Upper lobe of left lung (tissue), 6 donors: ENCODE measurements at regions not wholly inside any gene's neighbourhood (a gene's known extent, or its start where the extent isn't known, plus 50 kb on each side); places are given as distances from the start of the nearest gene placed in this dataset.

Experiments used
- ATAC-seq, 2 donors: fragments of 200-7000 bp; cut with Tn5 transposase; one replicate each; pipeline ENCODE4 v1.9.1; 2022; ENCODE audit warnings: mild to moderate bottlenecking in 2 of 2, moderate library complexity in 2 of 2; ENCODE audit not compliant: low FRiP score in 2 of 2
- DNase-seq, 2 donors: peaks; one replicate each; pipeline ENCODE4 v3.0.0-alpha.2; 2019 to 2020
- H3K27ac ChIP-seq, 4 donors: fragments of 200-600 bp; sonication (generic); one replicate each; pipeline ENCODE4 v1.5.1; 2016 to 2019
- H3K27me3 ChIP-seq, 4 donors: fragments of 200-600 bp; sonication (generic); one replicate each; pipeline ENCODE4 v1.5.1; 2017 to 2019
- H3K36me3 ChIP-seq, 4 donors: fragments of 200-600 bp; sonication (generic); one replicate each; pipeline ENCODE4 v1.5.1; 2016 to 2019
- H3K4me1 ChIP-seq, 4 donors: fragments of 200-600 bp; sonication (generic); one replicate each; pipeline ENCODE4 v1.5.1; 2018 to 2019
- H3K4me3 ChIP-seq, 4 donors: fragments of 200-600 bp; sonication (generic); one replicate each; pipeline ENCODE4 v1.5.1; 2017 to 2019; ENCODE audit warnings: mild to moderate bottlenecking in 2 of 4, moderate library complexity in 1 of 4
- H3K9me3 ChIP-seq, 4 donors: fragments of 200-600 bp; sonication (generic); one replicate each; pipeline ENCODE4 v1.5.1; 2018 to 2019
- EP300 ChIP-seq, 4 donors: sonication (generic); formaldehyde crosslinking; IDR thresholded peaks; one replicate each; pipeline ENCODE4 v1.5.1; 2017; ENCODE audit warnings: antibody characterized with exemption in 4 of 4, control low read depth in 2 of 4
- POLR2A ChIP-seq, 4 donors: fragments of 450-650 bp; IDR thresholded peaks; one replicate each; pipeline ENCODE4 v1.5.1; 2016 to 2017; ENCODE audit warnings: antibody characterized with exemption in 4 of 4, mild to moderate bottlenecking in 2 of 4
- POLR2AphosphoS5 ChIP-seq, 2 donors: sonication (generic); formaldehyde crosslinking; IDR thresholded peaks; one replicate each; pipeline ENCODE4 v1.5.1; 2017; ENCODE audit warnings: antibody characterized with exemption in 2 of 2
- WGBS, 2 donors: methylation state at CpG; one replicate each; pipeline ENCODE4 v1.1.5; 2017 to 2018; 5-methylcytosine and 5-hydroxymethylcytosine counted together
- TF ChIP-seq, protein P1 (sequence below), 6 experiments: fragments of 450-650 bp in 4 of 6; fragments of 200-600 bp in 2 of 6; sonication (generic) in 2 of 6; IDR thresholded peaks; one replicate each; pipeline ENCODE4 v1.5.1; 2016 to 2019; ENCODE audit warnings: antibody characterized with exemption in 6 of 6
- donor health status: DM: no; HTN: no; CAD: no; lungs with moderate emphysema.
- donor health status: DM: no; HTN: yes; CAD: no; lungs with severe emphysema.

DNA sequence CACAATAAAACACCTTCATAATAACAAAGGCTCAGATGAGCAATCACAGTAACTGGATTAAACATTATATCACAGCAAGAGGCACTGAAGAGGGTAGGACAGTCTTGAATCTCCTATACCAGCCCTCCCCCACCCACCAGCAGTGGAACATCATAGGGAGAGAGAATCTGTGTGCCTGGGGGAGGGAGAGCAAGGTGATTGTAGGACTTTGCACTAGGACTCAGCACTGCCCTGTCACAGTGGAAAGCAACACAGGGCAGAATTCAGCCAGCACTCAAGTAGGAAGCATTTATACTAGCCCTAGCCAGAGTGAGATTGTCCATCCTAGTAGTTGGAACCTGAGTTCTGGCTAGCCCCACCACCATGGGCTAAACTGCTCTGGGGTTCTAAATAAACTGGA, 400.2 kb downstream of the HAO1 start:
- no peaks in the 10 kb centered on the region for H3K27me3 ChIP-seq
- ATAC-seq (no peak), DNase-seq (no peak)
- H3K4me3 ChIP-seq, result no peak overlapping the region
- no peak overlapping the region for H3K27ac ChIP-seq
- TF ChIP-seq POLR2A (IDR thresholded peaks at IDR 0.05), result no peak
- TF ChIP-seq, protein P1, sequence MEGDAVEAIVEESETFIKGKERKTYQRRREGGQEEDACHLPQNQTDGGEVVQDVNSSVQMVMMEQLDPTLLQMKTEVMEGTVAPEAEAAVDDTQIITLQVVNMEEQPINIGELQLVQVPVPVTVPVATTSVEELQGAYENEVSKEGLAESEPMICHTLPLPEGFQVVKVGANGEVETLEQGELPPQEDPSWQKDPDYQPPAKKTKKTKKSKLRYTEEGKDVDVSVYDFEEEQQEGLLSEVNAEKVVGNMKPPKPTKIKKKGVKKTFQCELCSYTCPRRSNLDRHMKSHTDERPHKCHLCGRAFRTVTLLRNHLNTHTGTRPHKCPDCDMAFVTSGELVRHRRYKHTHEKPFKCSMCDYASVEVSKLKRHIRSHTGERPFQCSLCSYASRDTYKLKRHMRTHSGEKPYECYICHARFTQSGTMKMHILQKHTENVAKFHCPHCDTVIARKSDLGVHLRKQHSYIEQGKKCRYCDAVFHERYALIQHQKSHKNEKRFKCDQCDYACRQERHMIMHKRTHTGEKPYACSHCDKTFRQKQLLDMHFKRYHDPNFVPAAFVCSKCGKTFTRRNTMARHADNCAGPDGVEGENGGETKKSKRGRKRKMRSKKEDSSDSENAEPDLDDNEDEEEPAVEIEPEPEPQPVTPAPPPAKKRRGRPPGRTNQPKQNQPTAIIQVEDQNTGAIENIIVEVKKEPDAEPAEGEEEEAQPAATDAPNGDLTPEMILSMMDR (IDR thresholded peaks at IDR 0.05), result no peak
- TF ChIP-seq EP300 (IDR thresholded peaks at IDR 0.05), result no peak
- no peak for TF ChIP-seq POLR2AphosphoS5 (IDR thresholded peaks at IDR 0.05)
- no peaks in the 10 kb centered on the region for H3K9me3 ChIP-seq
- no peaks in the 10 kb centered on the region for H3K4me1 ChIP-seq
- no peaks in the 10 kb centered on the region for H3K36me3 ChIP-seq

DNA sequence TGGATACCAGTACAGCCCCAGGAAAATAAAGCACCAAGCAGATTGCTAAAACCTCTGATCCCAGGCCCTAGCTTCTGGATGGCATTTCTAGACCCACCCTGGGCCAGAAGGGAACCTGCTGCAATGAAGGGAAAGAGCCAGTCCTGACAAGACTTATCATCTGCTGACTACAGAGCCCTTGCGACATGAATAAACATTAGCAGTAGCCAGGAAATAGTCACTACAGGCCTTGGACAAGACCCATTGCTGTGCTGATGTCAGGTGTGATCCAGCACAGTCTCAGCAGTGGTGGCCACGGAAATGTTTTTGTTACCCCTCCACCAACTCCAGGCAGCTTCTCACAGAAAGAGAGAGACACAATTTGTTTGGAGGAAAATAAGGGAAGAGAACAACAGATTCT, 399.3 kb downstream of the HAO1 start:
- H3K9me3 ChIP-seq, result no peaks in the 10 kb centered on the region
- TF ChIP-seq POLR2AphosphoS5 (IDR thresholded peaks at IDR 0.05) (no peak), EP300 (IDR thresholded peaks at IDR 0.05) (no peak), POLR2A (IDR thresholded peaks at IDR 0.05) (no peak)
- TF ChIP-seq, protein P1 (IDR thresholded peaks at IDR 0.05), result no peak
- DNase-seq (no peak), ATAC-seq (no peak)
- no peak overlapping the region for H3K27ac ChIP-seq
- no peaks in the 10 kb centered on the region for H3K36me3 ChIP-seq
- WGBS, 2 donors, result 78 to 80% methylated on average over 2 of the region's 2 CpGs
- H3K27me3 ChIP-seq, result no peaks in the 10 kb centered on the region
- no peaks in the 10 kb centered on the region for H3K4me1 ChIP-seq
- H3K4me3 ChIP-seq, result no peak overlapping the region

DNA sequence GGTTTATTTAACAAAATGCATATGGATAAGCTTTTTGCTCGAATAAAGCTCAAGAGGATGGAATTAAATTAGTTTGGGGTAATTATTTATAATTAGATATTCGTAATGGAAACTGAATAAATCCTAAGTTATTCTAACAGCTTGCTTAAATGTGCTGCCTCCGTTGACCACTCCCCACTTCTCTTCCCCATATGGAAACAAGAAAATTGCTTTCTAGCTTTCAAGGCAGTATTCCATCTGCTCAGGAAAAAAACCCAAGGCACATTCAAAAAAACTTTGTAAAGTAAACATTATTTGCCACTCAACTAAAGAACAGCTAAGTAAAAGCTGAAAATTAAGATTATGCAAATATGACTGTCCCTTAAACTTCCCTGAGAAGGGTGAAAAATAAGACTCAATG, 369.2 kb downstream of the HAO1 start:
- ATAC-seq (no peak), DNase-seq (no peak)
- peaks cover 0 to 3% (median 0%) of the 10 kb centered on the region in 4 donors for H3K4me1 ChIP-seq
- TF ChIP-seq EP300 (IDR thresholded peaks at IDR 0.05) (no peak), POLR2A (IDR thresholded peaks at IDR 0.05) (no peak)
- no peaks in the 10 kb centered on the region for H3K9me3 ChIP-seq
- no peak overlapping the region for H3K4me3 ChIP-seq
- no peaks in the 10 kb centered on the region for H3K27me3 ChIP-seq
- 86 to 87% methylated on average over 3 of the region's 3 CpGs for WGBS, 2 donors
- H3K36me3 ChIP-seq, result no peaks in the 10 kb centered on the region
- no peak overlapping the region for H3K27ac ChIP-seq

DNA sequence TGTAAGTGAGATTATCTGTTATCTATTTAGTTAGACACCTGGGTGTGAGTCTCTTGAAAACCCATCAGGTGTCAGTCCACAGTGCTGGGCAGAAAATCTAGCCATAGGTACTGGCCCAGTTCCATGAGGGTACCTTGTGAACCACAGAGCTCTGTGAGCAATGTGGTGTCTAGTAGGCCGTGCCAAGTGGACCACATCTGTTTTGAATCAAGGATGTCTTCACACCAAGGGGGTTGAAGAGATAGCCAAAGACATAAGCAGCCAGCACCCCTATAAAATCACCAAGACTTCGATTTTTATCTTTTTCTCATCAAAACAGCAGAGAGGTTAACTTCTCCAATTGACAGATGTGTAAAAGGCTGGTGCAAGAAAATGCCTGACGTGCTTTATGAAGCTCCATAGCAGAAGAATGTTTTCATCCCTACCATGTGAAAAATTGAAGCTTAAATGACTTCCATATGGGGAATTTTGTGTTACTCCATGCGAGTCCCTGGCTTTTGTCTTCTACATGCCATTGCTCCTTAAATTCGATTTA, 368.7 kb downstream of the HAO1 start:
- no peaks in the 10 kb centered on the region for H3K27me3 ChIP-seq
- TF ChIP-seq POLR2AphosphoS5 (IDR thresholded peaks at IDR 0.05) (no peak), POLR2A (IDR thresholded peaks at IDR 0.05) (no peak), EP300 (IDR thresholded peaks at IDR 0.05) (no peak)
- TF ChIP-seq, protein P1 (IDR thresholded peaks at IDR 0.05), result no peak
- no peak for DNase-seq
- H3K4me1 ChIP-seq, result peaks cover 0 to 3% (median 0%) of the 10 kb centered on the region in 4 donors
- no peak overlapping the region for H3K27ac ChIP-seq
- ATAC-seq, result no peak
- no peak overlapping the region for H3K4me3 ChIP-seq
- H3K9me3 ChIP-seq, result no peaks in the 10 kb centered on the region
- WGBS, 2 donors, result 78 to 82% methylated on average over 5 of the region's 5 CpGs
- no peaks in the 10 kb centered on the region for H3K36me3 ChIP-seq

DNA sequence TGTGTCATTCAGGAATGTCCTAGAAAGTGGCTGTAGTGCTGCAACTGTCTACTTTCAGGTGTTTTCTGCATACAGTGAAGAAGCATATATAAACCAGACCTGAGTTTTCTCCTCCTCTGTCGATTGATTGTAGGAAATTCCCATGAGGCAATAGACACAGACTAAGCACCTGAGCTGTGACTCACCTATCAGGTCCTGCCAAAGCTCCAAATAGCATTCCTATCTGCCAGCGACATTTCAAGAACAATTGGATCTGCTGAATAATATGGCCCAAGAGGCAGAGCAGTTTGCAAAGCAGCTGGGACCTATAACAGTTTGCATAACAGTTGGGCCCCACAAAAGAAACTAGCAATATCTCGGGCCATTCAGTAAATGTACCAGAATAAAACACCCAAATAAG, 360.4 kb downstream of the HAO1 start:
- WGBS, 2 donors, result 81 to 88% methylated on average over 3 of the region's 3 CpGs
- TF ChIP-seq POLR2AphosphoS5 (IDR thresholded peaks at IDR 0.05), result no peak
- no peak for TF ChIP-seq POLR2A (IDR thresholded peaks at IDR 0.05)
- TF ChIP-seq EP300 (IDR thresholded peaks at IDR 0.05), result no peak
- TF ChIP-seq, protein P1 (IDR thresholded peaks at IDR 0.05), result no peak

More for the DNA sequence above, 360.4 kb downstream of the HAO1 start:
- H3K4me3 ChIP-seq, result no peak overlapping the region
- ATAC-seq (no peak), DNase-seq (no peak)
- no peaks in the 10 kb centered on the region for H3K4me1 ChIP-seq
- no peaks in the 10 kb centered on the region for H3K9me3 ChIP-seq
- H3K27me3 ChIP-seq, result no peaks in the 10 kb centered on the region
- H3K27ac ChIP-seq, result no peak overlapping the region
- H3K36me3 ChIP-seq, result no peaks in the 10 kb centered on the region
